Right lobe of liver (tissue), 6 donors: ENCODE measurements at regions not wholly inside any gene's neighbourhood (a gene's known extent, or its start where the extent isn't known, plus 50 kb on each side); places are given as distances from the start of the nearest gene placed in this dataset.

Experiments
- ATAC-seq, 4 donors: fragments of 200-7000 bp; cut with Tn5 transposase; one replicate each; pipeline ENCODE4 v1.9.1; 2020; ENCODE audit warnings: mild to moderate bottlenecking in 4 of 4, moderate library complexity in 4 of 4
- DNase-seq, 3 donors: peaks; one replicate each; pipeline ENCODE4 v3.0.0-alpha.2; 2020
- H3K27ac ChIP-seq, 3 donors: fragments of 200-600 bp; one replicate each; pipeline ENCODE4 v1.8.0; 2022
- H3K27me3 ChIP-seq, 2 donors: fragments of 200-600 bp; one replicate each; pipeline ENCODE4 v1.8.0; 2022
- H3K36me3 ChIP-seq, 4 donors: fragments of 200-600 bp; sonication (generic) in 1 of 4; one replicate each; pipeline versions ENCODE4 v1.5.1 to v1.8.0; 2017 to 2022; ENCODE audit warnings: control low read depth in 1 of 4
- H3K4me1 ChIP-seq, 4 donors: fragments of 200-600 bp; sonication (generic) in 1 of 4; one replicate each; pipeline versions ENCODE4 v1.5.1 to v1.8.0; 2017 to 2022; ENCODE audit warnings: control low read depth in 1 of 4
- H3K4me3 ChIP-seq, 3 donors: fragments of 200-600 bp; one replicate each; pipeline ENCODE4 v1.8.0; 2022
- H3K9me3 ChIP-seq, 4 donors: fragments of 200-600 bp; sonication (generic) in 1 of 4; one replicate each; pipeline versions ENCODE4 v1.5.1 to v1.8.0; 2017 to 2022; ENCODE audit warnings: control low read depth in 1 of 4
- POLR2A ChIP-seq: fragments of 450-650 bp; IDR thresholded peaks from one replicate; pipeline ENCODE4 v1.6.1; 2017; ENCODE audit warnings: antibody characterized with exemption, mild to moderate bottlenecking
- WGBS: methylation state at CpG from one replicate; pipeline ENCODE4 v1.1.6; 2018; ENCODE audit warnings: low coverage, low lambda C conversion rate; ENCODE audit not compliant: insufficient coverage; ENCODE audit errors: missing lambda C conversion rate; 5-methylcytosine and 5-hydroxymethylcytosine counted together
- intact Hi-C, 2 donors: fragments of 100-400 bp; cut with DNase I; formaldehyde crosslinking; loops; one replicate each; pipeline versions ENCODE4 v1.11.2 to v1.14.1; 2022
- TF ChIP-seq, protein P1 (sequence below), 4 donors: fragments of 200-600 bp in 3 of 4; fragments of 450-650 bp in 1 of 4; IDR thresholded peaks; one replicate each; pipeline versions ENCODE4 v1.5.1 to v1.8.0; 2016 to 2022; ENCODE audit warnings: antibody characterized with exemption in 4 of 4, mild to moderate bottlenecking in 2 of 4
- donor health status: DM: no; HTN: yes; CAD: no.
- donor health status: DM: no; HTN: no; CAD: no.
- donor health status: DM: no; HTN: no; CAD: no.
- donor health status: DM: no; HTN: yes; CAD: no.
- donor health status: DM: no; HTN: yes; CAD: no.

DNA sequence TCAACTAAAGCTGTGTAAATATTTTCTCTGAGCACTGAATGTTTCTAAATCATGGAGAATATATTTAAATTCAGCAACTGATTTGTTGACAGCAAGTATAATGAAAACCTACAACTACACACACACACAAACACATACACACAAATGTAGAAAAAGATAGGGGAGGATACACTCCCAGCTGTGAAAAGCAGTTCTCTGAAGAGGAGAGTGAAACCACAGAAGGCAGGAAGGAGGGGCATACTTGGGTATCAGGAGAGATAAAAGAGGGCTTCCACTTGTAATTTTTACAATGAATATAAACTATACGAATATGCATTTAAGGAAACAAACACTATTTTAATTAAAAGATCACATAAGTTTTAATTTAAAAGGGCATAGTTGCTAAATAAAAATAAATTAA, 227.8 kb upstream of the SLC24A2 start:
- no peak for ATAC-seq

DNA sequence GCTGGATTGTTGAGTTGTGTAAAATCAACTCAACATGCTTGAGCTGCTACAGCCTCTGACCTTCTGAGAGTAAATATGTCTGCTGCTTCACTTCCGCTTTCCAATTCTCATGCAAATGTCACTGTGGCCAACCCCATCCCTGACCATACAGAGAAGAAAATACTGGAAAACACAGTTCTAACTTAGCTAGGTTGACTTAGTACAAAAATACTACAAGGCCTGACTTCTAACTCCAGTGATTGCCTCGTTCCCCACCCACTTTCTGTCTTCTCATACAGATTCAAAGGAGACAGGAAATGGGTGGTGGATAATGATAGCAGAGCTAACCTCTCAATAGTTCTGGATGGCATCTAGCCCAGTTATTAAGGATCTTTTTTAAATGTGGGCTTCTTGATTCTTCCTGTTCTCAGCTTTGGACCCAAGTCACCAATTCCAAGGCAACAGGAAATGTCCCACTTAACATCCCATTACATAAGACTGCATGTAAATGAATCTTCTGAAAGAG, 226.6 kb upstream of the SLC24A2 start:
- no peaks in the 10 kb centered on the region for H3K27me3 ChIP-seq
- TF ChIP-seq, protein P1, sequence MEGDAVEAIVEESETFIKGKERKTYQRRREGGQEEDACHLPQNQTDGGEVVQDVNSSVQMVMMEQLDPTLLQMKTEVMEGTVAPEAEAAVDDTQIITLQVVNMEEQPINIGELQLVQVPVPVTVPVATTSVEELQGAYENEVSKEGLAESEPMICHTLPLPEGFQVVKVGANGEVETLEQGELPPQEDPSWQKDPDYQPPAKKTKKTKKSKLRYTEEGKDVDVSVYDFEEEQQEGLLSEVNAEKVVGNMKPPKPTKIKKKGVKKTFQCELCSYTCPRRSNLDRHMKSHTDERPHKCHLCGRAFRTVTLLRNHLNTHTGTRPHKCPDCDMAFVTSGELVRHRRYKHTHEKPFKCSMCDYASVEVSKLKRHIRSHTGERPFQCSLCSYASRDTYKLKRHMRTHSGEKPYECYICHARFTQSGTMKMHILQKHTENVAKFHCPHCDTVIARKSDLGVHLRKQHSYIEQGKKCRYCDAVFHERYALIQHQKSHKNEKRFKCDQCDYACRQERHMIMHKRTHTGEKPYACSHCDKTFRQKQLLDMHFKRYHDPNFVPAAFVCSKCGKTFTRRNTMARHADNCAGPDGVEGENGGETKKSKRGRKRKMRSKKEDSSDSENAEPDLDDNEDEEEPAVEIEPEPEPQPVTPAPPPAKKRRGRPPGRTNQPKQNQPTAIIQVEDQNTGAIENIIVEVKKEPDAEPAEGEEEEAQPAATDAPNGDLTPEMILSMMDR (IDR thresholded peaks at IDR 0.05): no peak
- TF ChIP-seq POLR2A: no peak
- 45% methylated on average over 2 of the region's 2 CpGs for WGBS

More for the DNA sequence above, 227.8 kb upstream of the SLC24A2 start:
- H3K27me3 ChIP-seq: no peaks in the 10 kb centered on the region
- WGBS: 23% methylated on average over 1 of the region's 1 CpG
- no peak overlapping the region for H3K27ac ChIP-seq
- no peaks in the 10 kb centered on the region for H3K9me3 ChIP-seq
- intact Hi-C loops: no loop called here
- no peaks in the 10 kb centered on the region for H3K4me1 ChIP-seq
- no peak for TF ChIP-seq POLR2A
- TF ChIP-seq, protein P1 (IDR thresholded peaks at IDR 0.05): no peak
- DNase-seq: no peak
- H3K36me3 ChIP-seq: no peaks in the 10 kb centered on the region
- H3K4me3 ChIP-seq: no peak overlapping the region

DNA sequence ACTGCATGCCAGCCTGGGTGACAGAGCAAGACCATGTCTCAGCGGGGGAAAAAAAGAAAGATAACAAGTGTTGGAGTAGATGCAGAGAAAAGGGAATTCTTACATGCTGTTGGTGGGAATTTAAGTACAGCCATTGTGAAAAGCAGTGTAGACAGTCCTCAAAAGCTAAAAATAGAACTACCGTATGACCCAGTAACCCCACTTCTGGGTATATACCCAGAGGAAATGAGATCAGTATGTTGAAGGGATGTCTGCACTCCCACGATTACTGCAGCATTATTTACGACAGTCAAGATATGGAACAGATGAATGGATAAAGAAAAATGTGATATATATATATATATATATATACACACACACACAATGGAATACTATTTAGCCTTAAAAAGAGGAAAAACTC, 225.3 kb upstream of the SLC24A2 start:
- TF ChIP-seq, protein P1 (IDR thresholded peaks at IDR 0.05): no peak
- no peak for TF ChIP-seq POLR2A
- WGBS: 56% methylated on average over 4 of the region's 4 CpGs
- ATAC-seq (no peak), DNase-seq (no peak)
- no peaks in the 10 kb centered on the region for H3K4me1 ChIP-seq
- H3K27me3 ChIP-seq: no peaks in the 10 kb centered on the region
- no peaks in the 10 kb centered on the region for H3K36me3 ChIP-seq
- intact Hi-C loops: no loop called here
- H3K9me3 ChIP-seq: no peaks in the 10 kb centered on the region
- H3K27ac ChIP-seq: no peak overlapping the region
- H3K4me3 ChIP-seq: no peak overlapping the region

More for the DNA sequence above, 226.6 kb upstream of the SLC24A2 start:
- Histone ChIP-seq H3K27ac (no peak overlapping the region), H3K9me3 (no peaks in the 10 kb centered on the region), H3K4me1 (no peaks in the 10 kb centered on the region), H3K4me3 (no peak overlapping the region), H3K36me3 (no peaks in the 10 kb centered on the region)
- intact Hi-C loops: no loop called here
- no peak for ATAC-seq
- DNase-seq: no peak

DNA sequence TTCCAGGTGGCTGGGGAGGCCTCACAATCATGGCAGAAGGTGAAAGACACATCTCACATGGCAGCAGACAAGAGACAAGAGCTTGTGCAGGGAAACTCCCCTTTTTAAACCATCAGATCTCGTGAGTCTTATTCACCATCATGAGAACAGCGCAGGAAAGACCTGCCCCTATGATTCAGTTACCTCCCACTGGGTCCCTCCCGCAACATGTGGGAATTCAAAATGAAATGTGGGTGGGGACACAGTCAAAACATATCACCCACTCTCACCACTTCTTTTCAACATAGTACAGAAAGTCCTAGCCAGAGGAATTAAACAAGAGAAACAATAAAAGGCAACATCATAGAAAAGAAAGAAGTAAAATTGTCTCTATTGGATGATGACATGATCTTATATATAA, 223.4 kb upstream of the SLC24A2 start:
- DNase-seq: no peak
- no peak for ATAC-seq
- intact Hi-C loops: no loop called here
- Histone ChIP-seq H3K27ac (no peak overlapping the region), H3K9me3 (no peaks in the 10 kb centered on the region), H3K4me3 (no peak overlapping the region), H3K36me3 (no peaks in the 10 kb centered on the region), H3K4me1 (no peaks in the 10 kb centered on the region), H3K27me3 (no peaks in the 10 kb centered on the region)
- TF ChIP-seq POLR2A: no peak
- TF ChIP-seq, protein P1 (IDR thresholded peaks at IDR 0.05): no peak
- 43% methylated on average over 1 of the region's 3 CpGs for WGBS

DNA sequence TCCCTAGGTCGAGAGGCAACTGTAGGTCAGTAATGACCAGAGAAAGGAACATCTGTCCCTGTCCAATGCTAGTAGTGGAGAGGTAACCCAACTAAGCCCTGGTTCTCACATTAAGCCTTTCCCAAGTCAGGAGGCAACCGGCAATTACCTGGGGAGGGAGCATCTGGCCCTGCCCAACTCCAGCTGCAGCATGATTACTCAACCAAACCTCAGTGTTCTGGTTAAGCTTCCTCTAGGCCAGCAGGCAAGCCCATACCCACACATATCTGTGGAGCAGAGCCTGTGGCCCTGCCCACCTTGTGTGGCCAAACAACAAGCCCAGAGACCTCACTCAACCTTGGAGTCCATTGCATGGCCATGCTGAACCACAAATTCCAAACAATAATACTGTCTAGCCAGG, 220.8 kb upstream of the SLC24A2 start:
- H3K36me3 ChIP-seq: no peaks in the 10 kb centered on the region
- DNase-seq (no peak), ATAC-seq (no peak)
- WGBS: 60% methylated on average over 1 of the region's 2 CpGs
- no peaks in the 10 kb centered on the region for H3K27me3 ChIP-seq
- no peak for TF ChIP-seq POLR2A
- TF ChIP-seq, protein P1 (IDR thresholded peaks at IDR 0.05): no peak
- no peak overlapping the region for H3K27ac ChIP-seq
- H3K9me3 ChIP-seq: no peaks in the 10 kb centered on the region
- H3K4me1 ChIP-seq: no peaks in the 10 kb centered on the region
- no peak overlapping the region for H3K4me3 ChIP-seq
- intact Hi-C loops: no loop called here
